Effector CD4-positive, alpha-beta T cell (primary cell): ENCODE measurements at regions not wholly inside any gene's neighbourhood (a gene's known extent, or its start where the extent isn't known, plus 50 kb on each side); places are given as distances from the start of the nearest gene placed in this dataset.
"Not testable (repeated sequence)": the region's sequence is repeated elsewhere in the genome, so short reads cannot be mapped to it uniquely, and the experiment has no call there.

Experiments used
- DNase-seq: peaks from one replicate; pipeline ENCODE4 v3.0.0-alpha.2; 2020

DNA sequence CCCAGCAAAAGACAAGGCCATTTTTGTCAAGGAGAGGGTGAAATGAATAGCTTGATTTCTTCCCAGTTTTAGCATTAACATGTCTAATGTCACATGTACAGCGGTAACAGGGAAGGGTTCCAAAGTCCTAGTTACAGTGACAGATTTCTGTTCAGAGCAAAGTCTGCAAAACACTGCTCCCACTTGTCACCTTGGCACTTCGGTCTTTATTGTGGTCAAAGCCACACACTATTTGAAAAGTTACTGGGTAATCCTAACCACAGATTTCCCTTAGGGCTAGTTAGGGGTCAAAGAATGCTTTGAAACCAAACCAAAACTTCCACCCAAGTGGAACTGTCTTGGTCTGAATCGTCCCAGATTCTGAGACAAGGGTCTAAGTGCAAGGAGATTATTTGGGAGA is 455.6 kb downstream of the HS3ST3B1 start:
- no peak for DNase-seq

DNA sequence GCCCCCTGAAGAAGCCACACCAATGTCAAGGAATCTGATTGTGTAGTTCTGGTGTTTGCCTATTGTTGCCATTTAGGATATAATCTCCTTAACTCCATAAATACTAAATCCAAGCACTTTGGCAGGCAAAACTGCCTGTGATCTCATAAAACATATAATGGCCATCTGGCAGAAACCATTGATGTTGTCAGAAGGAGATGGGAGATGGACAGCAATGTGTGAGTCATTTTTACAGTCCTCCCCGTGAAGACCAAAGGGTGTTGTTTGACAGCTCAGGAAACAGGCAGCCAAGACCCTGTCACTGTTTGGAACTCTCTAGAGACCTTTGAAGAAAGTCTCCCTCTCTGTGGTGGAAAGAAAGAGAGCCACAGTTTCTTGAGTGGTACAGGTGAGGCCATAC is 454.1 kb downstream of the HS3ST3B1 start:
- DNase-seq: no peak

DNA sequence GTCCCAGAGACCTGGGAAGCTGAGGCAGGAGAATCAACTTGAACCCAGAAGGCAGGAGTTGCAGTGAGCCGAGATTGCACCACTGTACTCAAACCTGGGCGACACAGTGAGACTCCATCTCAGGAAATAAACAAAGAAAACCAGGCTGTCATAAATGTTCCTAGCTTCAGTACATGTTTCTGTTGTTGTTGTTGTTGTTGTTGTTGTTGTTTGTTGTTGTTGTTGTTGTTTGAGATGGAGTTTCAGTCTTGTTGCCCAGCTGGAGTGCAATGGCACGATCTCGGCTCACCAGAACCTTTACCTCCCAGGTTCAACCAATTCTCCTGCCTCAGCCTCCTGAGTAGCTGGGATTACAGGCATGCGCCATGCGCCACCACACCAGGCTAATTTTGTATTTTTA is 452.5 kb downstream of the HS3ST3B1 start:
- no peak for DNase-seq

DNA sequence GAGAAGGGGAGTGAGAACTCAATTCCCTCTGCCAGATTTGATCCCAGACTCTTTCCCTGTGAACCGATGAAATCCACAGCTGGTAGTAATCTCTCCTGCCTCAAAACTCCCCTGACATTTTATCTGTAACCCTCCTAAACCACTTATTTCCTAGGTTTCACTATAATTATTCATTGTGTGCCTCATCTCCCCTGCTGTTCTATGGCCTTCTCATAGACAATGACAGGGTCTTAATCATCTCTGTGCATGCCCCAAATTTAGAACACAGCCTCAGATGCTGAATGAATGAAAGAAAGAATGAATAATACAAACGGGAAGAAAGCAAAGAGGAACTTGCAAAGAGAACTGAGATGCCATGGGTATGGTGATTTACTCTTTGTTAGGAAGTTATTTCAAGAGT is 451.1 kb downstream of the HS3ST3B1 start:
- DNase-seq: no peak

DNA sequence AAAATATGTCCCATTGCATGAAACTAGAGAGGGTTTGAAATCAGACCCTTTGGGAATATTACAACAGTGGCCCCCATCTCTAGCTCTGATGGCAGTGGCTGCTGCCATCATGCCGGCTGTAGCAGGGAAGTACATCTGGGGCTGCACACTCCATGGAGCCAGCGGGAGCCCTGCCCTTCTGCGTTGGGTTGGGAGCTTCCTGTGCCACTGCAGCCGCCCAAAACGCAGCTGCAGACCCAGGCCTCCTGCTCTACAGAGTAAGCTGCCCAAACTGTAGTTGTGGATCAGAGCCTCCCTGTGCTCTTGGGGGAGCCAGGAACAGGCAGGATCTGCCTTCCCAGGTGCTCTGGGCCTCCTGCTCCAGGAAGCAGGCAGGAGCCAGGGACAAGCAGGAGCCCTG is 450.0 kb downstream of the HS3ST3B1 start:
- no peak for DNase-seq

DNA sequence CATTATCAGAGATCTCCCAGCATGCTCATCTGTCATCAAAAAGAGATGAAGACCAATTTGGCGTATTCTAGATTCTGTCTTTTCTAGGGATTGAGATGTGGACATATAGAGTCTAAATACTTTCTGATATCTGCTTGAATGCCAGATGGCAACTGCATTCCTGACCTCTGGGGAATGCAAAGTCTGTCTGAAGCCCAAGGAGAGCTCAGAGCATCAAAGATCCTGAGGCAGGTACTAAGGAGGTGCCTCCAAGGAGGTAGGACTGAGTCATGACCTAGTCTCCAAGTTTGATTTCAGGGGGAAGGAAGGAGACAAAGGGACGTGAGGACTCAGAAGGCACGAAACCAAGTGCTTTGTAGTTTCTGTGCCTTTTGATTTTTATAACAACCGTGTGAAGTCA is 448.4 kb downstream of the HS3ST3B1 start:
- DNase-seq: no peak

DNA sequence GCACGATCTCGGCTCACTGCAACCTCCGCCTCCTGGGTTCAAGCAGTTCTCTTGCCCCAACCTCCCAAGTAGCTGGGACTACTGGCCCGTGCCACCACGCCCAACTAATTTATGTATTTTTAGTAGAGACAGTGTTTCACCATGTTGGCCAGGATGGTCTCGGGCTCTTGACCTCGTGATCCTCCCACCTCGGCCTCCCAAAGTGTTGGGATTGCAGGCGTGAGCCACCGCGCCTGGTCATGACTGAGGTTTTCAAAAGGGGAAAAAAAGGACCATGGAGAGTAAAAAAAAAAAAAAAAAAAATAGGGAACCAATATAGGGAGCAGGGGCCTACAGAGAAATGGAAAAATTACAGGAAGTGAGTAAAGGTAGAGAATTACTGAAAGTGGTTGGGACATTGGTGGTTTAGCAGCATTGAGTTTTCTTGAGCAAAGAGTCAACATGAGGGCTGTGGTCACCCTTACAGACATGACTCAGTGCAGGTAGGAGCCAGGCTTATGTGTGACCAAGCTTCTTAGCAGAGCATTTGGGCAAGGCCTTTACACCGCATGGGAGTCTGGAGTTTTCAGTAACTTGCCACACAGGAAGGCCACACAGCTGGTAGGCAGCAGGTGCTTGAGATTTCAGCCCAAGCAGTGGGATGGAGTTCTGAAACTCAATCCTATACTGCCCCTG is 447.3 kb downstream of the HS3ST3B1 start:
- DNase-seq: no peak

DNA sequence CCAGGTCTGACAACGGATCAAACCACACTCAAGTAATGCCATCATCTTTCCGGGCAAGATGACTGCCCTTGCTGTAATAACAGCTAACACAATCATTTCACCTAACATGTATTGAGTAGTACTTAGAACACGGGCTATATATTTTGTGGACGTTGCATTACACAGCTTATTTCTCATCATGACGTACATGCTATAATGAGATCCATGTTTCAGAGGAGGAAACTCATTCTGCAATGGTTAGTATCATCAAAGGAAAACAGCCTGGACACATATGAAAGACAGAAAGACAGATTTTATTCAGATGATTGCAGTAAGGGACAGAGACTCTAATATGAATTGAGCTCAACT is 446.7 kb downstream of the HS3ST3B1 start:
- DNase-seq: no peak

DNA sequence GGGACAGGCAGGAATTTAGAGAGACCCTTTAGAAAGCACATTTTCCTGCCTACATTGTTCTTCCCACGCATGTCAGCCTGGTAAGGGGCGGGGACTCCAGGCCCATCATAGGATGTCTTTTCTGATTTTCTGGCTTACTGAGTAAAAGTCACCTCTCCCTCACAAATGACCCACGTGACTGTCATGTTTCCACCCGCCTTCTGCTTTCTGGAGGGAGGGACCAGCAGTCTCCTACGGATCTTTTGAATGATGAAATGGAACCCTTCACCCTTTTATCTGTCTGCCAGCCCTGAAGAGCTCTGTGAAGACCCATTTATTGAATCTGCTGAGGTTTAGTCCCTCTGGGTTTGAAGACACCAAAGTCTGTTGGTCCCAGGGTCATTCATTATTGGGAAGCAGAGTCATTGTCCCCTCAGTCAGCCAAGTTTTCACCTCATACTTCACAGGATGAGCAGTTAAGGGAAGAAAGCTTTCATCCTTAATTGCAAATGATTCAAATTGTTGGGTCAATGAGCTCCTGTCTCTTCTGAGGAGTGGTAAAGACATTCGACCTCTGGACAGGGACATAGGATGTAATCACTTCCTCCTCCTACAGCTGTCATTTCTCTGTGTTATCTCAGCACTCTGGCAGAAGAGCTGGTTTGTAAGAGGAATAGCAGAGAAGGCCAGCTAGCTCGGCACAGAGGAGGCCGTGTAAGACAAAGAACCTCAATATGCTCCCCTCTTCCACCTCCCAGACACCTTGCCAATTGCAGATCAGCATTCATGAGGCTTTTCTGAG is 446.1 kb downstream of the HS3ST3B1 start:
- no peak for DNase-seq

DNA sequence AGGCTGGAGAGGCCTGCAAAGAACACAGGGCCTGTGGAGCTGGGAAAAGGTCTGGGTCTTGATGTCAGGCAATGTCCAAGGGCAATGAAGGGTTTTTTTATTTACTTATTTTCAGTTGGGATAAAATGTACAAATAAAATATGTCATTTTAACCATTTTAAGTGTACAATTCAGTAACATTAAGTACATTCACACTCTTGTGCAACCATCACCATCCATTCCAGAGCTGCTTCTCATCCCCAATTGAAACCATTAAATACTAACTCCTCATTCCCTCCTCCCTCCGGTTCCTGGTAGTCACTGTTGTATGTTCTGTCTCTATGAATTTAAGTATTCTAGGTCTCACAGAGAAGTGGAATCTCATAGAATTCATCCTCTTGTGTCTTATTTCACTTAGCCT is 444.7 kb downstream of the HS3ST3B1 start:
- no peak for DNase-seq

DNA sequence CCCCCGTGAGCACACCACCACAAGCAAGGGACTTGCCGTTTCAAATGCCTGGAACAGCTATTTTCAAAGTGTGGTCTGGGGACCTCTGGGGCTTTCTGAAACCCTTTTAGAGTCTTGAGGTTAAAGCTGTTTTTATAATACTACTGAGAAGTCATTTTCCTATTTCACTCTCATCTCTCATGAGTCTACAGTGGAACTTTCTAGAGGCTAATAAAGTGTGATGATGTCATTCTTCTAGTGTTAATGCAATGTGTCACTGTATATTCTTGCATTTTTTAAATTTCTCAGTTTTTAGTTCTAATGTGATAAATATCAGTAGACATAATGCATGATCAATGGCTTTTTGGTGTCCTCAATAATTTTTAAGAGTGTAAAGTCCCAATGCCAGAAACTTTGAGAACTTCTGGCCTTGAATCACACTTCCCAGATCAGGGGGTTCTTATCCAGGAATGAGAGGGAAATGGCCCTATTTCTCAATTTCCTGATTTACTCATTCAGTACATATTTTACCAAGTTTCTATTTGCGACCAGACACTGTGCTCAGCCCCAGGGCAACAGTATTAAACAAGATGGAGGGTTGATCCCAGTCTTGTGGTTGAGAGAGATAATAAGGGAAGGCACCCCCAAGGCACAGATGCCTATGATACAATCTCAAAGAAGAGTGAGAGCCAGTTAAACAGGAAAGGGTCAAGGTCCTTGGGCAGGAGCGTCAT is 444.0 kb downstream of the HS3ST3B1 start:
- no peak for DNase-seq

DNA sequence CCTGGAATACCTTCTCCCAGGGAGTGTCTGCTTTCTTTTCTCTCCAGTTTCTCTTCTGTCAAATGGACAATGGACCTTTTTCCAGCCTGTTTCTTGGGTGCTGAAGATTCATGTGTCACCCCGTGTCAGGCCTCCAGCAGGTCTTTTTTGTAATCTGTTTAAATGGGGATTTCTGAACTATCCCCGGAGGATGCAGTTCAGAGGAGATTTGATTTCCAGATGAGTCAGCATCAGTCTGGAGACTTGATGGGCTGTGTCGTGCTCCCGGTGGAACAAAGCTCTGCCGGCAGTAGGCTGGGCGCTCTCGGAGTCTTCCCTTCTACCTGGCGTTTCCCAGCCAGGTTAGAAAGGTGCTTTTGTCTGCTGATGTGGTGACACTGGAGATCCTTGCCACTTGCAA is 440.6 kb downstream of the HS3ST3B1 start:
- no peak for DNase-seq

DNA sequence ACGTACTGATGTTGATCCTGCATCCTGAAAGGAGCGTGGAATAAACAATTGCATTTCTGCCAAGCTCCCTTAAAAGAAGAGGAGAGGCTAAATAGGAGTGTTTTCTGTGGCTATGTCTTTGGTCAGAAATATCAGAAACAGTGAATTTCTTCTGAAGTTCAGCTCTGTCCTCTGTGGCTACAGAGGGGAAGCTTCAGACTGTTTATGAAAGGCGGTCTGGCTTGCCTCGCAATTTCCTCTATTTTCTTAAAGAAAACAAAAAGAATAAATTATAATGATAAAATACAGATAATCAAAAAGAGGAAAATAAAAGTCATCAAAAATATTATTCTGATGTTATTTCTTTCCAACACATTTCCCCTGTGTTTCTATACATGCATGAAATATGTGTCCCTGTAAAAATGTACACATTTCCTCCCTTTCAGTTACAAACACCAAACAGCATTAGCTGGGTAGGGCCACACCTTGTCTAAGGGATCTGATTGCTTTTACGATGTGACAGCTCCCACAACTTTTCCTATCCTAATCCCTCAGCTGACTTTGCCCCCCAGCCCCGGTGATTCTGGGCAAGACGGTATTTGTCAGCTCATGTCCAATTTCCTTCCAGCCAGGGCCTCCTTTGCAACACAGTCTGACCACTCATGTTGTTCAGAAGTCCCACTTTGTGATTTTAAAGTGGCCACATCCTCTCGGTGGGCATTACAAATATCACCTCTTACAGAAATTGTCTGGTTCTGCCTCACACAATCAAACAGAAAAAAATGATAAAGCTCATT is 439.0 kb downstream of the HS3ST3B1 start:
- no peak for DNase-seq

DNA sequence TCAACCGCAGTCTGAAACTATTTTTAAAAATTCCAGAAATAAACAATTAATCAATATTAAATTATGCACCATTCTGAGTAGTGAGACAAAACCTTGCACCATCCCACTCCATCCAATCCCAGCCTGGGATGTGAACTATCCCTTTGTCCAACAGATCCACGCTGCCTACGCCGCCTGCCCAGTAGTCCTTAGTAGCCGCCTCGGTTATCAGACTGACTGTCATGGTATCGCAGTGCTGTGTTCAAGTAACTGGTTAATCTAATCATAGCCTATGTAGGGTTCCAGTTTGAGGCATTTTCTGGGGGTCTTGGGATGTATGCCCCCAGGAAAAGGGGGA is 437.7 kb downstream of the HS3ST3B1 start:
- no peak for DNase-seq

DNA sequence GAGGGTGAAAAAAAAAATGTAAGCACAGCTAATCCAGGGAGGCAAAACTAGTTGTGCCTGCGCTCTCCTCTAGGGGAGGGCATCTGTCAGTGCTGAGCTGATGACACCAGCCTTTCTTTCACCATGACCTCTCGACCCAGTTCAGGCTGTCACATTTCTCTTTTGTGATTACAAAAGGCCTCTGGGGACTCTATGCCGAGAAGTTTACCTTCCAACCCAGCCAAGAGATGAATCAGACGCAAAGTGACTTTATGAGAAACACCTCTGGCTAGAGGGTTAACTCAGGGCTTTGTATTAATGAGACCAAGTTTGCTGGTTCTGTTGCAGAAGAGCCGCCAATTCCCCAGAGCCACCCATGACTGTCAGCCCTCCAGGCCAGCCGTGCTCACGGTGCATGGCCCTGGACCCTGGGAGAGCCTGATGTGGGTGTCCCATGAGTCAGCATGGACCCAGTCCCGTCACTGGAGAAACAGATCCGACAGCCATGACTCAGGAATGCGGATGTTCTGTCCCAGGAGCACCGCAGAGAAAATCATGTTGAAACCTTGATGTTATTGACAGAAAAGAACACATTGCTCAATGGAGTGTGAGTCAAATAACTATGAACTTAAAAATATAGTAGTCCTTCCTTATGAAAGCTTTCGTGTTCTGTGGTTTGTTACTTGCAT is 437.2 kb downstream of the HS3ST3B1 start:
- no peak for DNase-seq

DNA sequence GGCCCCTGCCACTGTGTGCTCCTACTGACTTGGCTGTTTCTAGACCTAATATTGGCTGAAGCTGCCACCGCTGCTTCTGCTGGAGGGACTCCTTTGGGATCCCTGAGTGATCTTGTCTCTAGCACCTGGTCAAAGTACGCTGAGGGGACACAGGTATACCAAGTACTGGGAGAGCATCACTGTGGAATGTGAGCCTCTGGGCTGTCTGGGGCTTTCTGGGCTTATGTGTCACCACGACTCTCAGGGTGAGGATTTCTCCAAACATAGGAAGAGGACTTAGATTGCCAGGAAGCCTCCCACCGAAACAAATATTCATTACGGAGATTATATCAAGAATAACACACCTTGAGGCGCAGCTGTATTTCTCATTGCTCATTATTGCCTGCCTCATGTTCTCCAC is 435.8 kb downstream of the HS3ST3B1 start:
- DNase-seq: no peak

DNA sequence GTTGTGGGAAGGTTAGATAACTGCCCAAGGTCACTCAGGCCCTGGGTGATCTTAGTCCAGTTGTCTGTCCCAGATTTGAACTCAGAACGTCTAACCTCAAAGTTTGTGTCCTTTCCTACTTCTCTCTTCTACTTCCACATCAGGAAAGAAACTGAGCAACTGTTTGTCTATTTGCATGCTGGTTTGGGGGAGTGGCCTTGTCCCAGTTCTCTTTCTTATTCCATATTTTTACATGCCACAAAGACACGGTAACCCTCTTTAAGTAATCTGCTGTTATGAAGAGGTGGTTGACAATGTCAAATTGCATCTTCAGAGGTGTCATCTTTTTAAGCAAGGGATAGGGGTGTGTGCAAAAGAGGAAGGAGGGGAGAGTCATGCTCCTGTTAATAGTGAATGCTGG is 432.5 kb downstream of the HS3ST3B1 start:
- DNase-seq: no peak

DNA sequence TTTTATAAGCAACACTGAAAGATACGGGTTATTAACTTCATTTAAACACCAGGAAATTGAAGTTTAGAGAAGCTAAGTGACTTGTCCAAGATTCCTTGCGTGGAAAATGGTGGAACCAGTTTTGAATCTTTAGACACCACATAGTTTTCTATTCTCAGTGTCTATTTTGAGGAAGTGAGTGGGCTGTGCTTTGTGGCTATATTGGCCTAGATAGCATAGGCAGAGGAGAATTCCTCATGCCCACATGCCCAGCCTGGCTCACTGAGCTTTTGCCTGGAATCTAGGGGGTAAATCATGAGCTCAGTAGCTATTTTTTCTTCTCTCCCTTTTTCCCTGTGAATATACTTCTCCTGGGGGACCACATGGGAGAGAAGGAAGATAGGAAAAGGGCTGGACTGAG is 431.3 kb downstream of the HS3ST3B1 start:
- DNase-seq: no peak

DNA sequence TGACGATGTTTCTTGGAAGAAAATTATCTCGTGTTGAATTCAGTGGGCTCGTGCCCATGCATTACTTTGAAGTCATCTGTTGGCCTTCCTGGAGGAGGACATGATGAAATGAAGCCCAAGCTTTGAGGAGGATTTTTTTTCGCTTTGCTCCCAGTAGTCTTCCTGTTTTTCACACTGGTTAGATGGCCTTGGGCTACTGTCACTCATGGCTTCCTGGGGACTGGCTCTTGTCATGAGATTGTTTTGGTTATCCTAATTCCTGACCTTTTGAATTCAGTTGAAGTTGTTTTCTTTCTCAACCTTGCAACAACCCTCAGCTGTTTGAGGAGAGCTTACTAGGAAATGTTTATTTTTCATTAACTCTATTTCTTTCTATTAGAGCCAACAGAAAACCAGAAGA is 430.7 kb downstream of the HS3ST3B1 start:
- DNase-seq: no peak

DNA sequence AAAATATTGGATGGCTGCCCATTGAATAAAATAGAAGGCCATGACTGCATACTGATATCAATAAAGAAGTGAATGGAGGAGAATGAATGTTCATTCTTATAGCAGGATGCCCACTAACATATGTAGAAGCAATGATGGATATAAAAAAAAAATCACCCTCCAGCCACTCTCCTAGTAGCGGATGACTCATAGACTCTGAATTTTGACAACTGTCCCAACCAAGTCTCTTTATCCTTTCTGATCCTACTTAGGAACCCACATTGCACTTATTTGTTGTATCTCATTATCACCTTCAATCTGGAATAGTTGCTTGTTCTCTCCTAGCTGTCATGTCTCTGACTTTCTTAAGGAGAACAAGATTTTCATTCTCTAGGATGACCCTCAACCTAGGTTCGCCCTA is 429.9 kb downstream of the HS3ST3B1 start:
- DNase-seq: no peak

DNA sequence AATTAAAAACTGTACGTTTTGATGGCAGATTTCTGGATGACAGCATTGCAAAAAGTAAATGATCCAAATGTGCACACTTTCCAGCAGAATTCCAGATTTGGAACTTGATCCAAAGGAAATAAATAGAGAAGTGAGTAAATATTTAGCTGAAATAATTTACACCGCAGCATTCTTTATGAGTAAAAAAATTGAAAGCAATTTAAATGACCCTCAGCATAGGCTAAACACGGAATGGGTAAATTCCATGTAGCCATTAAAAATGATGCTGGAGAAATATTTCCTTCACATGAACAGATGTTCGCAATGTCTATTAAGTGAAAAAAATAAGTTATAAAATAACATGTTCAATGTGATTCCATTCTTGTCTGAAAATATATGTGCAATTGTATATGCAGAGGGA is 424.8 kb downstream of the HS3ST3B1 start:
- DNase-seq: no peak

DNA sequence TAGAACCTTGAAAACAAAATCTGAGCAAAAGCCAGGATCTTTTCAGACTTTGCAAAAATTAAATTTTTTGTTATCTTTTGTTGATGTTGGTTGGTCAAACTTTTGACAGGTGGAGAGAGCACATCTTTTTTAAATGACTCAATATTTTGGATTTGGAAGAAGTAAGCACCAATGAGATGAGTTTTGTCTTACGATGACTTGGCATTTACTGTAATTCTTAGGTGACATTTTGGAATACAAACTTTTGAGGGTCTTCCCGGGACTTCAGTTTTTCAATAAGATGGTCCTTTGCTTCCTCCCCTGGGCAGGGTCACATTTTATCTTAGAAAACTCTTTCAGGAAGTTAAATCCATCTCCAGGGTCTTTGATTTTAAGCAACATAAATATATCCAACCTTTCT is 423.9 kb downstream of the HS3ST3B1 start:
- DNase-seq: no peak

DNA sequence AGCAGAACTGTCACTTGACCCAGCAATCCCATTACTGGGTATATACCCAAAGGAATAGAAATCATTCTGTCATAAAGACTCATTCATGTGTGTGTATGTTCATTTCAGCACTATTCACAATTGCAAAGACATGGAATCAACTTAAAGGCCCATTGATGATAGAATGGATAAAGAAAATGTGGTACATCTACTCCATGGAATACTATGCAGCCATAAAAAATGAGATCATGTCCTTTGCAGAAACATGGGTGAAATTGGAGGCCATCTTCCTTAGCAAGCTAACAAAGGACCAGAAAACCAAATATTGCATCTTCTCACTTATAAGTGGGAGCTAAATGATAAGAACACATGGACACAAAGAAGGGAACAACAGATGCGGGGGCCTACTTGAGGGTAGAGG is 422.5 kb downstream of the HS3ST3B1 start:
- DNase-seq: not testable (repeated sequence)
